Suprapubic skin (tissue), 4 donors: ENCODE measurements at regions not wholly inside any gene's neighbourhood (a gene's known extent, or its start where the extent isn't known, plus 50 kb on each side); places are given as distances from the start of the nearest gene placed in this dataset.

Experiments used
- CTCF ChIP-seq, 2 donors: fragments of 200-600 bp in 1 of 2; fragments of 450-650 bp in 1 of 2; sonication (generic) in 1 of 2; IDR thresholded peaks; one replicate each; pipeline ENCODE4 v1.5.1; 2016 to 2019; ENCODE audit warnings: antibody characterized with exemption in 2 of 2, mild to moderate bottlenecking in 1 of 2, moderate library complexity in 1 of 2
- POLR2A ChIP-seq, 2 donors: fragments of 450-650 bp; IDR thresholded peaks; one replicate each; pipeline ENCODE4 v1.6.1; 2017; ENCODE audit warnings: antibody characterized with exemption in 2 of 2, mild to moderate bottlenecking in 2 of 2, moderate library complexity in 2 of 2
- POLR2AphosphoS5 ChIP-seq, 3 donors: sonication (generic); formaldehyde crosslinking; IDR thresholded peaks; one replicate each; pipeline ENCODE4 v1.6.1; 2017; ENCODE audit warnings: antibody characterized with exemption in 3 of 3

GRCh38 chr2:158878003-158878402 is 82.9 kb downstream of the DAPL1 start:
- no peak for TF ChIP-seq CTCF (IDR thresholded peaks at IDR 0.05)
- no peak for TF ChIP-seq POLR2AphosphoS5 (IDR thresholded peaks at IDR 0.05)
- no peak for TF ChIP-seq POLR2A (IDR thresholded peaks at IDR 0.05)
